ENCODE measurements at regions not wholly inside any gene's neighbourhood (a gene's known extent, or its start where the extent isn't known, plus 50 kb on each side); places are given as distances from the start of the nearest gene placed in this dataset.
"Not testable (repeated sequence)": the region's sequence is repeated elsewhere in the genome, so short reads cannot be mapped to it uniquely, and the experiment has no call there.

DNA sequence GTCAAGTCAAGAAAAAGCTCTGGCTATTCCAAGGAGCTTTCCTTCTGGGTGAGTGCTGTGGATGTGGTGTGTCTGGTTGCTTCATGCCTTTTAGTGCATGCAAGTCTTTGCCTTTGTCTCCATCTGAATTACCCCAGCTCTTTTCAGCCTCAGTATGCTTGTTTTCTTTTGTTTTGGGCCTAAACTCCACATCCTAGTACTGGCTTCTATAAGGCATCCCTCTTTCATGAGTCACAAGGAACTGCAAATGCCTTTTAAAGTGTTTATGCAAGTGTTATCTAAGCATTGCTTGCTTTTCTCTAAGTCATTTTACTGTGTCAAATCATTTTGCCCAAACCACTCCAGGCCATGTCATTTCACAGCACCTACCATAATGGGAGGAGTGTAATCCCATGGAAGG, 132.1 kb downstream of the PLCE1 start:
- DNase-seq (ENCODE audit: low read depth in 2 of 2), result no peak

GRCh38 chr10:94129393-94130130, 135.8 kb downstream of the PLCE1 start:
- no peak for DNase-seq (ENCODE audit: low read depth in 2 of 2)

DNA sequence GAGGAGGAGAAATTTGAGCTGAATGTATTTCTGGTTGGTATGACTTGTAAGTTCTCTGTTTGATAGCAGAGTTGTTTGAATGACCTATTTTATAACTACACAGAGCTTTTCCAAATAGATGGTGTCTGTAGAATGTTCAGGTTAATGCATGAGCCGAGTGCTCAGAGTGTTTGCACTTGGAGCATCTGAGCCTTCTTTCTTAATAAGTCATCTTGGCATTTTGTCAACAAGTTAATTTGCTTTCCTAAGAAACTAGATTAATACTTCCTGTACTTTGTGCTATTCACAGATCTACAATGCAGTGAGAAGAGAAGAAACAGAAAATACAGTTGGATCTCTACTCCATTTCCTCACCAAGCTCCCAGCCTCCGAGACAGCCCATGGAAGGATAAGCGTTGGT, 138.2 kb downstream of the PLCE1 start:
- no peak for DNase-seq (ENCODE audit: low read depth in 2 of 2)

- no peak for DNase-seq (ENCODE audit: low read depth in 2 of 2)
These were observed 139.5 kb downstream of the PLCE1 start for GRCh38 chr10:94133239-94133638.

DNA sequence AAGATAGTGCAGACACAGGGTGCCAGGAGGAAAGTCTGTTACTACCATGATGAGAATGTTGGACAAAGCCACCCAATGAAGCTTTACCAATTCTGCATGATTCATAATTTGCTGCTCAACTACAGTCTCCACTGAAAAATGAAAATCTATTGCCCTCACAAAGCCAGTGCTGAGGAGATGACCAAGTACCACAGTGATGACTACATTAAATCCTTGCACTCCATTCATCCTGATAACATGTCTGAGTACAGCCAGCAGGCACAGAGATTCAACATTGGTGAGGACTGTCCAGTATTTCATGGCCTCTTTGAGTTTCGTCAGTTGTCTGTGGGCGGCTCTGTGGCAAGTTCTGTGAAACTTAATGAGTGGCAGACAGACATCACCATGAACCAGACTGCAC, 144.0 kb downstream of the PLCE1 start:
- no peak for DNase-seq (ENCODE audit: low read depth in 2 of 2)

DNA sequence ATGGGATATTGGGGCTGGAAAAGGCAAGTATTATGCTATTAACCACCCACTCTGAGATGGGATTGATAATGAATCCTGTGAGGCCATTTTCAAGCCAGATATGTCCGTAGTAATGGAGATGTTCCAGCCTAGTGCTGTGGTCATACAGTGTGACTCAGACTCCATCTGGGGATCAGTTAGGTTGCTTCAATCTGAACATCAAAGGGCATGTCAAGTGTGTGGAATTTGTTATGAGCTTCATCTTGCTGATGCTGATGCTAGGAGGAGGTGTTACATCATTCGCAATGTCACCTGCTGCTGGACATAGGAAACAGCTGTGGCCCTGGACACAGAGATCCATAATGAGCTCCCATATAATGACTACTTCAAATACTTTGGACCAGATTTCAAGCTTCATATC, 144.7 kb downstream of the PLCE1 start:
- DNase-seq (ENCODE audit: low read depth in 2 of 2), result no peak

DNA sequence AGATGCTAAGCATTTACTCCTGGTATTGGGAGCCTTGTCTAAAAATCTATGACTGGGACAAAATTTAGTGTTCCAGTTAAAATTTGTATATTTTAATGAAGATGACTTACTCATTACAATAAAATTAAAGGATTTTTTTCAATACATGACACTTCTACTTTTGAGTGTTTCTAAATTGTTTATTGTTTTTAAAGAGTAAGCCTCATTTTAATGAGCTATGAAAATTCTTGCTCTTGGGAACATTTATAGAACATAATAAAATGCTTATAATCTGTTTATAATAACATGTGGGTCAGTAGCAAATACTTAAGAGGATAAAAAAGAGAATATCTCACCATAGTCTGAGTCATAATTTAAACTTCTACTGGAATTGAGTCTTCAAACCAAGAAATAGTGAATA, 149.5 kb downstream of the PLCE1 start:
- DNase-seq (ENCODE audit: low read depth in 2 of 2), result no peak

DNA sequence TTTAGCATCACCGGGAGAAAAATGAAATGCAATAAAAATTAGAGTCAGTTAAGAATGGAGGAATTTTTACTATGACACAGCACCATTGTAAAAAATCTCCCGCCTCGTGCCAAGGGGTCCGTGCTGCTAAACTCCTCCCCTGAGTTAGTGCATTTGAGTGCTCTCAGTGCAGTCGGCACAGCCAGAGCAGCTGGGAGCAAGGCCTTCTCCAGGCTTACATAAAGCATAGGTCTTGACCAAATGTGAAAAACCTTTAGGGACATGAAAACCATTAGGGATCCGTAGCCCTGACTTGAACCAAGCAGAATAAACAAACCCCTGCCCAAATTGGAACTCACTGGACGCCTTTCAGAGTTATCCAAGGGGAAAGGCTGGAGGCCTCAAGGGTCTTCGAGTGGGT, 152.6 kb downstream of the PLCE1 start:
- DNase-seq (ENCODE audit: low read depth in 2 of 2), result no peak

- DNase-seq (ENCODE audit: low read depth in 2 of 2), result no peak
These were observed 153.0 kb downstream of the PLCE1 start for GRCh38 chr10:94146746-94147145.

DNA sequence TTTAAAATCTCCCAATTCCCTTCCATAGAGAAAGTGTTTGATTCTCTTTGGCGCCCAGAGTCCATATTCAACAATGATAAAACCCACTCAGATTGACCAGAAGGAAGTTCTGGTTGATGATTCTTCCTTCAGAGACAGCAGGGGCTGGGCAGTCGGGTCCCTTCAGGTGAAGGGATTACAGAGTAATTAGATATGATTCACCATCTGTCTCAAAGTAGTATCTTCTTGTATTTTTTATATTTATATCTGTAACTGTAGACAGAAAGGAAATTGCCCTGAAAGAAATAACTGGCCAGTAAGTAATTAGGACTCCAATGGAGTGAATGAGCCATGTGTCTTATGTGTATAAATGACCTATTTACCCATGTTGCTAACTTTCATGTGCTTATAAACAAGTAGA, 156.0 kb downstream of the PLCE1 start:
- no peak for DNase-seq (ENCODE audit: low read depth in 2 of 2)

DNA sequence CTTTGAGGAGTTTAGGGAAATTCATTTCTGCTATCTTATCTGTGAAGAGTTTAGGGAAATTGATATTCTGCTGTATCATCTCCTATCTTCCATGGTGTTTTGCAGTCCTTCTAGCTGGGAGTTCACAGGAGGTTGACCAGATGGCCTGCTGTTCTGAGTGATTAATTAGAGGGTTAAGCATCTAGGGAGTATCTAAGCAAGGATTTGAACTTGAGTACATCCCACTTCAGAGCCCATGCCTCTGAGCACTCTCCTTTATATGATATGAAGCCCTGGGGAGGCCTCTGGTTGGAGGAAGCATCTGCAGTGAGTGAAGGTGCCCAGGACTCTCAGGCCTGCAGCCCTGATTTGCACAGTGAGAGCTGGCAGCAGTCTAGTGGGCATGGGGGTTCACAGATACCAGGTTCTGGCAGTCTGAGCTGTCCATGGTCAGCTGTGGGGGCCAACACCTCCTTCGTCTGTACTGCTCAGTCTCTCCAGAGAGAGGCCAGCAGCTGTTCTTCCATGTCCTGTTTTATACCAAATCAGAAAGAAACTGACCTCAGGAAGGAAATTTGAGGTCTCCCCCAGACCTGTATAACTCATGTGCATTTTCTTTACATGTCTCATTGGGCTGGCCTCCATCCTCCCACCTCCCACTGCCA, 156.9 kb downstream of the PLCE1 start:
- DNase-seq (ENCODE audit: low read depth in 2 of 2), result no peak

DNA sequence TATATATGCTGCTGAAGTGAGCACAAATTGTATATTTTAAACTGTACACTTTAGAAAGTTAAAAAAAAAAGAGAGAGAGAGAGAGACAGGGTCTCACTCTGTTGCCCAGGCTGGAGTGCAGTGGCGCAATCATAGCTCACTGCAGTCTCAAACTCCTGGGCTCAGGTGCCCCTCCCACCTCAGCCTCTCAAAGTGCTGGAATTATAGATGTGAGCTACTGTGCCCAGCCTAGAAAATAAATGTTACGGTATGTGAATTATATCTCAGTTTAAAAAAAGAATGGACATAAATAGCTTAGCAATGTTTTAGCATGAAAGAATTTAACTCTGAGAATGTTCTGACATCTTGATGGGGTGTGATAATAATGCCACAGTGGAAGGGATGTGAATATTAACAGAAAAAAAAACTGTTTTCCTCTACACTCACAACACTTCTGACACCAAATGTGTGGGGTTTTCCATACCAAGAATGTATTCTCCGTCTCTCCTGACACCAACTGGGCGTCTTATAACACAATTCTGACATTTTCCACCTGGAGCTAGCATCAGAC, 162.1 kb downstream of the PLCE1 start:
- no peak for DNase-seq (ENCODE audit: low read depth in 2 of 2)

DNA sequence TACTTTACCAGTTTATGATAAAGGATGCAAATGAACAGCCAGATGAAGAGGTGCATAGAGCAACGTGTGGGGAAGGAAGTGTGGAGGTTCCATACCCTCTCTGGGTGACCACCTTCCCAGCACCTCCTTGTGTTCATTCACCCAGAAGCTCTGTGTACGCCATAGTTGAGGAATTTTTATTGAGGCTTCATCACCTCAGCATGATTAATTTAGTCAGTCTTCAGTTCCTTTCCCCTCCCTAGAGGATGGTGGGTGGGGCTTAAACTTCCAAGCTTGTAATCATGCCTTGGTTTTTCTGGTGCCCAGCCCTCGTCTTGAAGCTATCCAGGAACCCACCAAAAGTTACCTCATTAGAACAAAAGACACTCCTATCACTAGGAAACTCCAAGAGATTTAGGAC, 162.7 kb downstream of the PLCE1 start:
- DNase-seq (ENCODE audit: low read depth in 2 of 2), result no peak

GRCh38 chr10:94165158-94165611, 171.5 kb downstream of the PLCE1 start:
- DNase-seq (ENCODE audit: low read depth in 2 of 2), result not testable (repeated sequence)

DNA sequence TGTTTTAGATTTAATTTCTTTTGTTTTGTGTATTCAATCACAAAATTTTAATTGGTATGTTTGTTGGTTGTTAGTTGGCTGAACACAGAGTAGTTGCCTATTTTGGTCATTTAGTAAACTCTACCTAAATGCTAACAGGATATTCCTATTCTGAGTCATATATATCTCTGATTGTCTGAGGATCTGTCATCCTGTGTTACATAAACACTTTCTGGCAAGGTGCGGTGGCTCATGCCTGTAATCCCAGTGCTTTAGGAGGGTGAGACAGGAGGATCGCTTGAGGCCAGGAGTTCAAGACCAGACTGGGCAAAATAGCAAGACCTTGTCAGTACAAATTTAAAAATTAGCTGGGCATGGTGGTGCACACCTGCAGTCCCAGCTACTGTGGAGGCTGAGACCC, 178.6 kb downstream of the PLCE1 start:
- no peak for DNase-seq (ENCODE audit: low read depth in 2 of 2)

GRCh38 chr10:94173594-94173993, 179.9 kb downstream of the PLCE1 start:
- no peak for DNase-seq (ENCODE audit: low read depth in 2 of 2)

DNA sequence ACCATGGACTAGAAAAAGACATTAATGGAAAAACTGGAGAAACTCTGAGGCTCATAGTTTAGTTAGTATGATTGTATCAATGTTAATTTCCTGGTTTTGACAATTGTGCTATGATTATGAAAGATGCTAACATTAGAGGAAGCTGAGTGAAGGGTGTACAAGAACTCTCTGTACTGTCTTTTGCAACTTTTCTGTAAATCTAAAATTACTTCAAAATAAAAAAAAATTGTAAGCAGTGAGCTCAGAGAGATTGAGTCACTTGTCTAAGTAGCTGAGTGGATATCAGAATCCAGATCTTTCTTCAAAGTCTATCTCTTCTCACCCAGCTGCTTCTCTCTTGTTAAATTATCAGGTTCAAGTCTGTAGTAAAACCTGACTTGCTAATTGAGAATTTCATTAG, 181.1 kb downstream of the PLCE1 start:
- DNase-seq (ENCODE audit: low read depth in 2 of 2), result no peak

DNA sequence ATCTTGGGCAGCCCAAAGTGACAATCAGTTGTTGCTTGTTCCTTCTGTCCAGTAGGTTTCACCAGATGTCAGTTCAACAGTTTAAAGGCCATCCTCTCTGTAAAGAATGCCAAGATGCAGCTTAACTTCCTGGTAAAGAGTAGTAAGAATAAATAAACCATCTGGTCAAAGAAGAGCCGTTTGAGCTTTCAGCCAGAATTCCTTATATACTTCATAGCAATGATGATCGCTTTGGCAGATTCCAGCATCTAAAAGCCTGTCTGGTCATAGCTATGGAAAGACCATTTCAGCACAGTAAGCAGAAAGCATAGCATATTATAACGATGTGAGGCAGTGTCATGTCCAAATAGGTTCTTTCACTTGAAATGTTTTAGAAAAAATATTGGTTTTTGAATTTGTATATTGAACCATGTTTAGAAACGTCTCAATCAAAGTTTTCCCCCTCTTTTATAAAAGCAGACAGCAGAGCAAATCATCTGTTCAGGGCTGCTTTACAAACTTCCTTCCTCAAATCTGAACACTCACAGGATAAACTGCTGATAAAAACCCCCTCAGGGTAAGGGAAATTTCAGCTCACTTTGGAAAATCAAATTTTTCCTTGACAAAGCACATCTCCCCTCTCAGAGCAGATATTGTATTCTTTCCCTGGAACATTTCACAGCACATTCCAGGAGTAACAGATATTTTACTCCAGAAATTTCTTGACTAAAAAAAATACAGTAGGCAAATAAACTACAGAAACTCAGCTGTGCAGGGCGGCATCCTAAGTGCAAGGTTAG, 184.1 kb downstream of the NOC3L start:
- no peak for DNase-seq (ENCODE audit: low read depth in 2 of 2)

DNA sequence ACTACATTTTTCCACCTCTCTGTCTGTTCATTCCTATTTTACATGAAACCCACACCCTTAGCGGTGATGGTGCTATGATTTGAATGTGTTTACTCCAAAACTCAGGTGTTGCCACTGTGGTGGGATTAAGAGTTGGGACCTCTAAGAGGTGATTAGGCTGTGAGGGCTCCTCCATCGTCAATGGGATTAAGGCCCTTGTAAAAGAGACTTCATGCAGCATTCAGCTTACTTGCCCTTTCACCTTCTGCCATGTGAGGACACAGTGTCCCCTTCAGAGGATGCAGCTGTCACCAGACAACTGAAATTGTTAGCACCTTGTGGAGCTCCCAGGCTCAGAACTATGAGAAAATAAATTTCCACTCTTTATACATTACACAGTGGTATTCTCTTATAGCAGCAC, 182.2 kb downstream of the NOC3L start:
- DNase-seq (ENCODE audit: low read depth in 2 of 2), result no peak

DNA sequence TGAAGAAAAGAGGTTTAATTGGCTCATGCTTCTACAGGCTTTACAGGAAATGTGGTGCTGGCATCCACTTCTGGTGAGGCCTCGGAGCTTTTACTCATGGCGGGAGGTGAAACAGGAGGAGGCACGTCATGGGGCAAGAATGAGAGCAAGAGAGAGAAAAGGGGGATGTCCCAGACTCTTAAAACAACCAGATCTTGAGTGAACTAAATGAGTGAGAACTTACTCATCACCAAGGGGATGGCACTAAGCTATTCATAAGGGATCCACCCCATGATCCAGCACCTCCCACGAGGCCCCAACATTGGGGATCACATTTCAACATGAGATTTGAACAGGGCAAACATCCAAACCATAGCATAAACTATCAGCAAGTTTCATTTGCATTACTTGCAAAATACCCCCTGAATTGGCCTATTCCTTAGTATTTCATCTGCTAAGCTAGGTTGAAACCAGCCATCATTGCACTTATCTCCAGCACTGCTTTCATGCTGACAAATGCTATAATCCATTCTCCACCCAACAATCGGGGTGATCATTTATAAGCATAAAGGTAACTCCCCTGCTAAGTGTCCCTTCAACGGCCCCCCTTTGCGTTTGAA, 179.0 kb downstream of the NOC3L start:
- DNase-seq (ENCODE audit: low read depth in 2 of 2), result no peak

GRCh38 chr10:94186722-94187121, 176.0 kb downstream of the NOC3L start:
- no peak for DNase-seq (ENCODE audit: low read depth in 2 of 2)

GRCh38 chr10:94192333-94192732, 170.4 kb downstream of the NOC3L start:
- no peak for DNase-seq (ENCODE audit: low read depth in 2 of 2)
